CD8-positive, alpha-beta memory T cell (primary cell): ENCODE measurements at regions not wholly inside any gene's neighbourhood (a gene's known extent, or its start where the extent isn't known, plus 50 kb on each side); places are given as distances from the start of the nearest gene placed in this dataset.

Source experiments
- CTCF ChIA-PET: fragments of 350-600 bp; sonication (Branson Sonifier 250); formaldehyde crosslinking; loops from one replicate; lab custom pipeline; 2021; ENCODE audit warnings: antibody characterized with exemption; lab: Charles Lee
- POLR2A ChIA-PET: fragments of 350-600 bp; sonication (Branson Sonifier 250); formaldehyde crosslinking; loops from one replicate; lab custom pipeline; 2021; ENCODE audit warnings: antibody characterized with exemption; lab: Charles Lee
- DNase-seq, 5 donors: peaks; one replicate each; pipeline versions ENCODE4 v3.0.0 to v3.0.0-alpha.2; 2020 to 2022; ENCODE audit warnings: mixed read lengths in 1 of 5
- H3K27ac ChIP-seq: one replicate; pipeline ENCODE4 v1.7.0; 2013; ENCODE audit warnings: low read depth, mild to moderate bottlenecking, low read length, moderate library complexity
- H3K27me3 ChIP-seq: 2 replicates; pipeline ENCODE4 v1.7.0; 2013; ENCODE audit warnings: low read length, mild to moderate bottlenecking; ENCODE audit not compliant: insufficient read depth, poor library complexity, severe bottlenecking
- H3K36me3 ChIP-seq: 2 replicates; pipeline ENCODE4 v1.7.0; 2013; ENCODE audit warnings: mild to moderate bottlenecking, low read length, moderate library complexity; ENCODE audit not compliant: insufficient read depth
- H3K4me1 ChIP-seq: 2 replicates; pipeline ENCODE4 v1.7.0; 2013; ENCODE audit warnings: mild to moderate bottlenecking, low read length, moderate library complexity; ENCODE audit not compliant: insufficient read depth
- H3K4me3 ChIP-seq: 2 replicates; pipeline ENCODE4 v1.7.0; 2013; ENCODE audit warnings: mild to moderate bottlenecking, low read length
- H3K9me3 ChIP-seq: 2 replicates; pipeline ENCODE4 v1.7.0; 2013; ENCODE audit warnings: mild to moderate bottlenecking, low read length
- H3K27ac Mint-ChIP-seq, 8 donors: one replicate each; pipeline ENCODE4 v1.8.0; 2020 to 2021; ENCODE audit warnings: mixed read lengths in 8 of 8, mild to moderate bottlenecking in 6 of 8, inconsistent platforms in 3 of 8, moderate library complexity in 3 of 8
- H3K27me3 Mint-ChIP-seq, 2 donors: one replicate each; pipeline ENCODE4 v1.8.0; 2020 to 2021; ENCODE audit warnings: mixed read lengths in 2 of 2, mild to moderate bottlenecking in 1 of 2, moderate library complexity in 1 of 2
- H3K36me3 Mint-ChIP-seq, 3 donors: one replicate each; pipeline ENCODE4 v1.8.0; 2020 to 2021; ENCODE audit warnings: mixed read lengths in 3 of 3, inconsistent platforms in 1 of 3, mild to moderate bottlenecking in 1 of 3
- H3K4me1 Mint-ChIP-seq, 3 donors: one replicate each; pipeline ENCODE4 v1.8.0; 2020 to 2021; ENCODE audit warnings: mixed read lengths in 3 of 3, inconsistent platforms in 1 of 3, mild to moderate bottlenecking in 1 of 3
- H3K4me3 Mint-ChIP-seq, 7 donors: one replicate each; pipeline ENCODE4 v1.8.0; 2020 to 2021; ENCODE audit warnings: mixed read lengths in 7 of 7, mild to moderate bottlenecking in 6 of 7, moderate library complexity in 4 of 7, inconsistent platforms in 2 of 7
- H3K9me3 Mint-ChIP-seq, 5 donors: one replicate each; pipeline ENCODE4 v1.8.0; 2020 to 2022; ENCODE audit warnings: mixed read lengths in 5 of 5, mild to moderate bottlenecking in 3 of 5, moderate library complexity in 2 of 5, inconsistent platforms in 1 of 5

GRCh38 chr13:82305588-82305987, 1576.7 kb downstream of the SLITRK1 start:
- Histone ChIP-seq H3K27me3 (no peaks in the 10 kb centered on the region), H3K4me3 (no peak overlapping the region), H3K27ac (no peak overlapping the region), H3K9me3 (no peaks in the 10 kb centered on the region), H3K4me1 (no peaks in the 10 kb centered on the region), H3K36me3 (no peaks in the 10 kb centered on the region)
- no peak overlapping the region for H3K27ac Mint-ChIP-seq
- ChIA-PET POLR2A (no interaction called here), CTCF (no interaction called here)
- H3K27me3 Mint-ChIP-seq: no peaks in the 10 kb centered on the region
- no peaks in the 10 kb centered on the region for H3K4me1 Mint-ChIP-seq
- H3K4me3 Mint-ChIP-seq: no peak overlapping the region
- no peaks in the 10 kb centered on the region for H3K36me3 Mint-ChIP-seq
- peaks cover 0 to 20% (median 9%) of the 10 kb centered on the region in 5 donors for H3K9me3 Mint-ChIP-seq
- no peak for DNase-seq

- no peaks in the 10 kb centered on the region for H3K4me1 ChIP-seq
- no peaks in the 10 kb centered on the region for H3K4me1 Mint-ChIP-seq
- H3K9me3 Mint-ChIP-seq: peaks cover 1 to 20% (median 11%) of the 10 kb centered on the region in 5 donors
- no peaks in the 10 kb centered on the region for H3K27me3 Mint-ChIP-seq
- no peaks in the 10 kb centered on the region for H3K9me3 ChIP-seq
- H3K4me3 Mint-ChIP-seq: no peak overlapping the region
- H3K36me3 ChIP-seq: no peaks in the 10 kb centered on the region
- H3K4me3 ChIP-seq: no peak overlapping the region
- H3K27ac ChIP-seq: no peak overlapping the region
- no peaks in the 10 kb centered on the region for H3K36me3 Mint-ChIP-seq
- no peak for DNase-seq
- H3K27me3 ChIP-seq: no peaks in the 10 kb centered on the region
- H3K27ac Mint-ChIP-seq: no peak overlapping the region
- ChIA-PET POLR2A (no interaction called here), CTCF (no interaction called here)
These were observed 1584.2 kb downstream of the SLITRK1 start for GRCh38 chr13:82298106-82298505.

GRCh38 chr13:82294226-82294625, 1588.0 kb downstream of the SLITRK1 start:
- ChIA-PET POLR2A (no interaction called here), CTCF (no interaction called here)
- no peaks in the 10 kb centered on the region for H3K4me1 ChIP-seq
- Mint-ChIP-seq H3K36me3 (no peaks in the 10 kb centered on the region), H3K9me3 (peaks cover 0 to 26% (median 2%) of the 10 kb centered on the region in 5 donors), H3K27me3 (no peaks in the 10 kb centered on the region), H3K4me3 (no peak overlapping the region), H3K27ac (no peak overlapping the region), H3K4me1 (no peaks in the 10 kb centered on the region)
- no peak overlapping the region for H3K27ac ChIP-seq
- H3K4me3 ChIP-seq: no peak overlapping the region
- no peaks in the 10 kb centered on the region for H3K36me3 ChIP-seq
- no peaks in the 10 kb centered on the region for H3K27me3 ChIP-seq
- DNase-seq: no peak
- H3K9me3 ChIP-seq: no peaks in the 10 kb centered on the region

GRCh38 chr13:82292334-82292733, 1589.9 kb downstream of the SLITRK1 start:
- Histone ChIP-seq H3K36me3 (no peaks in the 10 kb centered on the region), H3K4me1 (no peaks in the 10 kb centered on the region), H3K27me3 (no peaks in the 10 kb centered on the region), H3K4me3 (no peak overlapping the region), H3K9me3 (no peaks in the 10 kb centered on the region), H3K27ac (no peak overlapping the region)
- H3K4me1 Mint-ChIP-seq: no peaks in the 10 kb centered on the region
- no peaks in the 10 kb centered on the region for H3K36me3 Mint-ChIP-seq
- no peak overlapping the region for H3K27ac Mint-ChIP-seq
- H3K27me3 Mint-ChIP-seq: no peaks in the 10 kb centered on the region
- ChIA-PET POLR2A (no interaction called here), CTCF (no interaction called here)
- DNase-seq: no peak
- H3K9me3 Mint-ChIP-seq: peaks cover 1 to 32% (median 2%) of the 10 kb centered on the region in 5 donors
- no peak overlapping the region for H3K4me3 Mint-ChIP-seq

GRCh38 chr13:82291852-82292251, 1590.4 kb downstream of the SLITRK1 start:
- H3K9me3 ChIP-seq: no peaks in the 10 kb centered on the region
- no peaks in the 10 kb centered on the region for H3K27me3 ChIP-seq
- no peaks in the 10 kb centered on the region for H3K36me3 ChIP-seq
- Mint-ChIP-seq H3K27ac (no peak overlapping the region), H3K27me3 (no peaks in the 10 kb centered on the region), H3K4me3 (no peak overlapping the region), H3K36me3 (no peaks in the 10 kb centered on the region), H3K4me1 (no peaks in the 10 kb centered on the region), H3K9me3 (peaks cover 1 to 32% (median 2%) of the 10 kb centered on the region in 5 donors)
- no peak overlapping the region for H3K27ac ChIP-seq
- no peak for DNase-seq
- H3K4me1 ChIP-seq: no peaks in the 10 kb centered on the region
- ChIA-PET CTCF (no interaction called here), POLR2A (no interaction called here)
- no peak overlapping the region for H3K4me3 ChIP-seq

- POLR2A ChIA-PET: no interaction called here
- no peak for DNase-seq
- H3K4me1 ChIP-seq: no peaks in the 10 kb centered on the region
- peaks cover 2 to 36% (median 7%) of the 10 kb centered on the region in 5 donors for H3K9me3 Mint-ChIP-seq
- H3K9me3 ChIP-seq: no peaks in the 10 kb centered on the region
- no peaks in the 10 kb centered on the region for H3K4me1 Mint-ChIP-seq
- no peak overlapping the region for H3K4me3 ChIP-seq
- no peak overlapping the region for H3K27ac Mint-ChIP-seq
- no peak overlapping the region for H3K27ac ChIP-seq
- CTCF ChIA-PET: no interaction called here
- H3K27me3 Mint-ChIP-seq: no peaks in the 10 kb centered on the region
- no peaks in the 10 kb centered on the region for H3K27me3 ChIP-seq
- no peaks in the 10 kb centered on the region for H3K36me3 Mint-ChIP-seq
- no peak overlapping the region for H3K4me3 Mint-ChIP-seq
- H3K36me3 ChIP-seq: no peaks in the 10 kb centered on the region
These were observed 1606.6 kb downstream of the SLITRK1 start for GRCh38 chr13:82275644-82276043.

- no peak for DNase-seq
- H3K27me3 ChIP-seq: no peaks in the 10 kb centered on the region
- no peaks in the 10 kb centered on the region for H3K27me3 Mint-ChIP-seq
- H3K4me3 Mint-ChIP-seq: no peak overlapping the region
- no peak overlapping the region for H3K4me3 ChIP-seq
- H3K4me1 ChIP-seq: no peaks in the 10 kb centered on the region
- no peak overlapping the region for H3K27ac Mint-ChIP-seq
- ChIA-PET POLR2A (no interaction called here), CTCF (no interaction called here)
- no peak overlapping the region for H3K27ac ChIP-seq
- H3K9me3 Mint-ChIP-seq: peaks cover 0 to 8% (median 3%) of the 10 kb centered on the region in 5 donors
- H3K9me3 ChIP-seq: no peaks in the 10 kb centered on the region
- H3K4me1 Mint-ChIP-seq: no peaks in the 10 kb centered on the region
- no peaks in the 10 kb centered on the region for H3K36me3 ChIP-seq
- no peaks in the 10 kb centered on the region for H3K36me3 Mint-ChIP-seq
These were observed 1623.0 kb downstream of the SLITRK1 start for GRCh38 chr13:82259284-82259683.

GRCh38 chr13:82257790-82258507, 1624.3 kb downstream of the SLITRK1 start:
- DNase-seq: no peak
- Histone ChIP-seq H3K27ac (no peak overlapping the region), H3K36me3 (no peaks in the 10 kb centered on the region), H3K9me3 (no peaks in the 10 kb centered on the region), H3K27me3 (no peaks in the 10 kb centered on the region), H3K4me3 (no peak overlapping the region), H3K4me1 (no peaks in the 10 kb centered on the region)
- Mint-ChIP-seq H3K36me3 (no peaks in the 10 kb centered on the region), H3K27ac (no peak overlapping the region), H3K9me3 (peaks cover 0 to 10% (median 3%) of the 10 kb centered on the region in 5 donors), H3K4me3 (no peak overlapping the region), H3K27me3 (no peaks in the 10 kb centered on the region), H3K4me1 (no peaks in the 10 kb centered on the region)
- ChIA-PET CTCF (no interaction called here), POLR2A (no interaction called here)
